ENCODE measurements at regions not wholly inside any gene's neighbourhood (a gene's known extent, or its start where the extent isn't known, plus 50 kb on each side); places are given as distances from the start of the nearest gene placed in this dataset.
"Not testable (repeated sequence)": the region's sequence is repeated elsewhere in the genome, so short reads cannot be mapped to it uniquely, and the experiment has no call there.

GRCh38 chr7:46261638-46262037, 340.6 kb upstream of the IGFBP3 start:
- DNase-seq, result not testable (repeated sequence)

- DNase-seq, result no peak
Measured at GRCh38 chr7:46259947-46260346, 338.9 kb upstream of the IGFBP3 start.

GRCh38 chr7:46257761-46258448, 336.8 kb upstream of the IGFBP3 start:
- DNase-seq, result no peak

GRCh38 chr7:46256870-46257661, 336.0 kb upstream of the IGFBP3 start:
- no peak for DNase-seq

- DNase-seq, result no peak
Measured at GRCh38 chr7:46253520-46253919, 332.4 kb upstream of the IGFBP3 start.

GRCh38 chr7:46247664-46248063, 326.6 kb upstream of the IGFBP3 start:
- DNase-seq, result no peak

- DNase-seq, result no peak
Measured at GRCh38 chr7:46245586-46246111, 324.6 kb upstream of the IGFBP3 start.

GRCh38 chr7:46244757-46245156, 323.7 kb upstream of the IGFBP3 start:
- no peak for DNase-seq

- DNase-seq, result no peak
Measured at GRCh38 chr7:46243406-46243805, 322.3 kb upstream of the IGFBP3 start.

- no peak for DNase-seq
Measured at GRCh38 chr7:46239846-46240245, 318.8 kb upstream of the IGFBP3 start.

- DNase-seq, result no peak
Measured at GRCh38 chr7:46237466-46237865, 316.4 kb upstream of the IGFBP3 start.

- no peak for DNase-seq
Measured at GRCh38 chr7:46233585-46234329, 312.7 kb upstream of the IGFBP3 start.

- DNase-seq, result no peak
Measured at GRCh38 chr7:46230990-46231305, 309.9 kb upstream of the IGFBP3 start.

- DNase-seq, result no peak
Measured at GRCh38 chr7:46230298-46230989, 309.4 kb upstream of the IGFBP3 start.

GRCh38 chr7:46229409-46229808, 308.3 kb upstream of the IGFBP3 start:
- DNase-seq, result no peak

GRCh38 chr7:46226860-46227259, 305.8 kb upstream of the IGFBP3 start:
- no peak for DNase-seq

GRCh38 chr7:46224363-46224762, 303.3 kb upstream of the IGFBP3 start:
- DNase-seq, result no peak

- no peak for DNase-seq
Measured at GRCh38 chr7:46220066-46220630, 299.1 kb upstream of the IGFBP3 start.

- DNase-seq, result no peak
Measured at GRCh38 chr7:46218461-46219200, 297.6 kb upstream of the IGFBP3 start.

- DNase-seq, result no peak
Measured at GRCh38 chr7:46215987-46216567, 295.0 kb upstream of the IGFBP3 start.

- no peak for DNase-seq
Measured at GRCh38 chr7:46214526-46214925, 293.5 kb upstream of the IGFBP3 start.
